ENCODE measurements at regions not wholly inside any gene's neighbourhood (a gene's known extent, or its start where the extent isn't known, plus 50 kb on each side); places are given as distances from the start of the nearest gene placed in this dataset.
"Not testable (repeated sequence)": the region's sequence is repeated elsewhere in the genome, so short reads cannot be mapped to it uniquely, and the experiment has no call there.

- no peak for ATAC-seq (ENCODE audit: insufficient read depth, low read depth)
- no peaks in the 10 kb centered on the region for H4K20me1 ChIP-seq (ENCODE audit: insufficient read depth, low read length)
Measured at GRCh38 chr3:94374439-94375161, 311.7 kb downstream of the NSUN3 start.

GRCh38 chr3:94377123-94377696 is 314.3 kb downstream of the NSUN3 start:
- not testable (repeated sequence) for ATAC-seq (ENCODE audit: insufficient read depth, low read depth); H3K9me3 ChIP-seq (ENCODE audit: insufficient read depth, low read length, severe bottlenecking); H3K36me3 ChIP-seq (ENCODE audit: insufficient read depth, low read length); H3K27me3 ChIP-seq (ENCODE audit: insufficient read depth, low read length, poor library complexity); H3K27ac ChIP-seq (ENCODE audit: low read length); H3K9ac ChIP-seq (ENCODE audit: low read depth, low read length); H3K79me2 ChIP-seq (ENCODE audit: insufficient read depth, low read length); DNase-seq; H3K4me1 ChIP-seq (ENCODE audit: insufficient read depth, low read length); H3K4me2 ChIP-seq (ENCODE audit: insufficient read depth, low read length); H3K4me3 ChIP-seq (ENCODE audit: low read depth in 1 of 2, low read length in 2 of 2); H4K20me1 ChIP-seq (ENCODE audit: insufficient read depth, low read length); H2AFZ ChIP-seq (ENCODE audit: low read depth, low read length)

More at GRCh38 chr3:94374439-94375161, 311.7 kb downstream of the NSUN3 start:
- no peaks in the 10 kb centered on the region for H3K79me2 ChIP-seq (ENCODE audit: insufficient read depth, low read length)
- no peak overlapping the region for H3K4me2 ChIP-seq (ENCODE audit: insufficient read depth, low read length)
- no peak for DNase-seq
- no peak overlapping the region for H3K4me3 ChIP-seq (ENCODE audit: low read depth in 1 of 2, low read length in 2 of 2)
- H3K9ac ChIP-seq (ENCODE audit: low read depth, low read length), result no peak overlapping the region
- H2AFZ ChIP-seq (ENCODE audit: low read depth, low read length), result no peak overlapping the region
- no peak overlapping the region for H3K27ac ChIP-seq (ENCODE audit: low read length)
- H3K36me3 ChIP-seq (ENCODE audit: insufficient read depth, low read length), result no peaks in the 10 kb centered on the region
- TF ChIP-seq EZH2 (IDR thresholded peaks at IDR 0.05; ENCODE audit: borderline replicate concordance, low read depth, low read length, severe bottlenecking), result no peak
- no peak for TF ChIP-seq CTCF (IDR thresholded peaks at IDR 0.05; ENCODE audit: borderline replicate concordance, extremely low read depth, low read length, poor library complexity, severe bottlenecking)
- no peaks in the 10 kb centered on the region for H3K4me1 ChIP-seq (ENCODE audit: insufficient read depth, low read length)
- H3K9me3 ChIP-seq (ENCODE audit: insufficient read depth, low read length, severe bottlenecking), result no peaks in the 10 kb centered on the region
- H3K27me3 ChIP-seq (ENCODE audit: insufficient read depth, low read length, poor library complexity), result no peaks in the 10 kb centered on the region

DNA sequence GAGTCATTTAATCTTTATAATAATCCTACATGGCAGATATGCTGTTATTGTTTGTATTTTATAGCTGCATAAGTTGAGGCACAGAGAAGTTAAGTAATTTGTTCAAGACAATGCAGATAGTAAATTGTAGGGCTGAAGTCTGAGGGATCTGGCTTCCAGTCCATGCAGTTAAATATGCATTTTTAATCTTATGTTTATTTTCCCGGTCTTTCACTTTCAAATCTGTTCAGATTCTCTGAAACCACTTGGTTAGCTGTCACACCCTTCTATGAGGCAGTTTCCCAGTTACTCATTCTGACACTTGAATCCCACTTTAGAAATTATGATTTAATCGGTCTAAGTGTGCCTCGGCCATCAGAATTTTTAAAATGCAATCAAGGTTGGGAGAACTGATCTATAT is 315.0 kb downstream of the NSUN3 start:
- H3K36me3 ChIP-seq (ENCODE audit: insufficient read depth, low read length); H4K20me1 ChIP-seq (ENCODE audit: insufficient read depth, low read length); H3K9ac ChIP-seq (ENCODE audit: low read depth, low read length); H3K79me2 ChIP-seq (ENCODE audit: insufficient read depth, low read length); H2AFZ ChIP-seq (ENCODE audit: low read depth, low read length); H3K4me1 ChIP-seq (ENCODE audit: insufficient read depth, low read length); H3K9me3 ChIP-seq (ENCODE audit: insufficient read depth, low read length, severe bottlenecking); H3K4me2 ChIP-seq (ENCODE audit: insufficient read depth, low read length); H3K4me3 ChIP-seq (ENCODE audit: low read depth in 1 of 2, low read length in 2 of 2); ATAC-seq (ENCODE audit: insufficient read depth, low read depth); H3K27ac ChIP-seq (ENCODE audit: low read length); DNase-seq; H3K27me3 ChIP-seq (ENCODE audit: insufficient read depth, low read length, poor library complexity): not testable (repeated sequence)

GRCh38 chr3:94378322-94378721 is 315.5 kb downstream of the NSUN3 start:
- H3K4me3 ChIP-seq (ENCODE audit: low read depth in 1 of 2, low read length in 2 of 2), result no peak overlapping the region
- H2AFZ ChIP-seq (ENCODE audit: low read depth, low read length), result no peak overlapping the region
- H3K4me2 ChIP-seq (ENCODE audit: insufficient read depth, low read length), result no peak overlapping the region
- no peaks in the 10 kb centered on the region for H3K36me3 ChIP-seq (ENCODE audit: insufficient read depth, low read length)
- ATAC-seq (ENCODE audit: insufficient read depth, low read depth) (no peak), DNase-seq (no peak)
- TF ChIP-seq CTCF (IDR thresholded peaks at IDR 0.05; ENCODE audit: borderline replicate concordance, extremely low read depth, low read length, poor library complexity, severe bottlenecking) (no peak), EZH2 (IDR thresholded peaks at IDR 0.05; ENCODE audit: borderline replicate concordance, low read depth, low read length, severe bottlenecking) (no peak)
- no peaks in the 10 kb centered on the region for H3K79me2 ChIP-seq (ENCODE audit: insufficient read depth, low read length)
- H4K20me1 ChIP-seq (ENCODE audit: insufficient read depth, low read length), result no peaks in the 10 kb centered on the region
- H3K27ac ChIP-seq (ENCODE audit: low read length), result no peak overlapping the region
- no peaks in the 10 kb centered on the region for H3K27me3 ChIP-seq (ENCODE audit: insufficient read depth, low read length, poor library complexity)
- no peaks in the 10 kb centered on the region for H3K9me3 ChIP-seq (ENCODE audit: insufficient read depth, low read length, severe bottlenecking)
- no peaks in the 10 kb centered on the region for H3K4me1 ChIP-seq (ENCODE audit: insufficient read depth, low read length)
- no peak overlapping the region for H3K9ac ChIP-seq (ENCODE audit: low read depth, low read length)

Data from DND-41 (cell line).